ENCODE measurements at regions not wholly inside any gene's neighbourhood (a gene's known extent, or its start where the extent isn't known, plus 50 kb on each side); places are given as distances from the start of the nearest gene placed in this dataset.

- TF ChIP-seq CTCF (IDR thresholded peaks at IDR 0.05; ENCODE audit: insufficient read depth, low read length), result no peak
- no peak for TF ChIP-seq POLR2AphosphoS5 (IDR thresholded peaks at IDR 0.05; ENCODE audit: low read depth)
Measured at GRCh38 chrX:34880656-34881055, 61.9 kb upstream of the FAM47B start.

Data from HL-60 (cell line).